ENCODE measurements at regions not wholly inside any gene's neighbourhood (a gene's known extent, or its start where the extent isn't known, plus 50 kb on each side); places are given as distances from the start of the nearest gene placed in this dataset.
"Not testable (repeated sequence)": the region's sequence is repeated elsewhere in the genome, so short reads cannot be mapped to it uniquely, and the experiment has no call there.

- no peak for DNase-seq
These were observed 150.8 kb downstream of the RBMX2 start for GRCh38 chrX:130552444-130553073.

GRCh38 chrX:130555341-130555740, 153.6 kb downstream of the RBMX2 start:
- no peak for DNase-seq

- DNase-seq, result no peak
These were observed 154.0 kb downstream of the RBMX2 start for GRCh38 chrX:130555757-130556156.

- no peak for DNase-seq
These were observed 155.2 kb downstream of the RBMX2 start for GRCh38 chrX:130556951-130557350.

GRCh38 chrX:130560544-130560943, 158.8 kb downstream of the RBMX2 start:
- DNase-seq, result no peak

- no peak for DNase-seq
These were observed 160.1 kb downstream of the RBMX2 start for GRCh38 chrX:130561930-130562329.

GRCh38 chrX:130563476-130563875, 161.7 kb downstream of the RBMX2 start:
- peak; percentile 38 for DNase-seq

- no peak for DNase-seq
These were observed 164.4 kb downstream of the RBMX2 start for GRCh38 chrX:130566028-130566683.

- DNase-seq, result not testable (repeated sequence)
These were observed 171.2 kb downstream of the RBMX2 start for GRCh38 chrX:130573030-130573429.

All from eye (tissue), 1 donor.